ENCODE measurements at regions not wholly inside any gene's neighbourhood (a gene's known extent, or its start where the extent isn't known, plus 50 kb on each side); places are given as distances from the start of the nearest gene placed in this dataset.

GRCh38 chr18:74023220-74023619 is 124.4 kb downstream of the FBXO15 start:
- DNase-seq (ENCODE audit: low read depth): no peak

- DNase-seq (ENCODE audit: low read depth): no peak
Observed at GRCh38 chr18:74019864-74020263, 127.8 kb downstream of the FBXO15 start.

DNA sequence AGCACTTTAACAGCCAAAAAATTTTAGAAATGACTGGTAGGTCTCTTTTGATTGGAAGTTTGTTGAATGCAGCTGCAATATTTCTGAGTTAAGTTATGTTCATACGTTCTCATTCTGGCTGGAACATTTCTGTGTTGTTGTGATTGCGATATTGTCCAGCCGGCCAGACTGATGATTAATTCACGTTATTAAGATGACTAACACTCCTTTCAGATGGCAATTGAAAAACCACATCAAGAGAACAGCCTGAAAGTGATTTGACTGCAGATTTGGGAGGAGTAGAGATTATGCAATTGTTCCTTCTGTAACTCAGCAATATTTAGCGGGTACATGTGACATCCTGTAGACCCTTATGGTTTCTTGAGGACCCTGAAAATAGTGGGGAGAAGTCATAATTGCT is 133.7 kb downstream of the FBXO15 start:
- peak; percentile 6 for DNase-seq (ENCODE audit: low read depth)

DNA sequence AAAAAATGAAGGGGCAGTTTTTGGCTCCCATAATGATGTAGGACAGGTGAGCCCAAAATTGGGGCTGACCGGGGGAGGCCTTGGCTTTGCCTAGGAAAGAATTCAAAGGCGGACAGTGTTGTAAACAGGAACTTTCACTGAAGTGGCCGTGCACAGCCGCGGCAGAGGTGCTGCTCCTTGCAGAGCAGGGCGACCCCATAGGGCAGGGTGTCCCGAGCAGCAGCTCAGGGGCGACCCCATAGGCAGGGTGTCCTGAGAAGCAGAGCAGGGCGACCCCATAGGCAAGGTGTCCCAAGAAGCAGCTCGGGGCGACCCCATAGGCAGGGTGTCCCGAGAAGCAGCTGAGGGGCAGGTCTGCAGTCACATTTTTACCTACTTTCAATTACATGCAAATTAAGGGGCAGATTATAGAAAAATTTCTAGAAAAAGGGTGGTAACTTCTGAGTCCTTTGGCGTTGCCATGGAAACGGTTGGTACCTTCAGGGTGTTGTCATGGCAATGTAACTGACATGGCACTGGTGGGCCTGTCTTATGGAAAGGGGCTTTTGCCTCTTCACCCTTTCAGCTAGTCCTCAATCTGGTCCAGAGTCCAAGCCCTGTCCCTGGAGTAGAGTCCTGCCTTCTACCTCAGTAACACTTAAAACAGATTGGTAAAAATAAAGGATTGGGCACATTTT is 134.5 kb downstream of the FBXO15 start:
- no peak for DNase-seq (ENCODE audit: low read depth)

GRCh38 chr18:74006143-74006542 is 141.5 kb downstream of the FBXO15 start:
- no peak for DNase-seq (ENCODE audit: low read depth)

- DNase-seq (ENCODE audit: low read depth): no peak
Observed at GRCh38 chr18:74005320-74006109, 142.1 kb downstream of the FBXO15 start.

- no peak for DNase-seq (ENCODE audit: low read depth)
Observed at GRCh38 chr18:73992242-73993022, 155.2 kb downstream of the FBXO15 start.

DNA sequence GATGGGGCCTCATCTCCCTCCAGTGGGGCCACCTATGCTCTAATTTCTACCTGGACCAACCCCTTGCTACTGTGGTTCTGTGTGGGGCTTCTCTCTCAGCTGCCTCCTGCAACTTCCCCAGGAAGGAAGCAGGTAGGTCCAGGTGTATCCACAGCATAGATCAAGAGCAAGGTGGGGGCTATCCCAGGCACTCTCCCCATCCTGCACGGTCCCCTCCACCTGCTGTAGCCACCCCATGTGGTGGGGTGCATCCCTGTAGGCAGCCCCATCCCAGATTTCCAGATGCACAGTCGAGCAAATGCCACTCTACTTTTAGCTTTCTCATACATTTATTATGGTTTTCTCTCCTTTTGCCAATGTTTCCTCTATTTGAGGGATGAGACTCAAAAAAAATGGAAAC is 156.1 kb downstream of the FBXO15 start:
- DNase-seq (ENCODE audit: low read depth): no peak

GRCh38 chr18:73990258-73990657 is 157.4 kb downstream of the FBXO15 start:
- DNase-seq (ENCODE audit: low read depth): no peak

GRCh38 chr18:73987247-73987980 is 160.2 kb downstream of the FBXO15 start:
- DNase-seq (ENCODE audit: low read depth): no peak

GRCh38 chr18:73986711-73987110 is 160.9 kb downstream of the FBXO15 start:
- DNase-seq (ENCODE audit: low read depth): no peak

GRCh38 chr18:73985855-73986625 is 161.6 kb downstream of the FBXO15 start:
- DNase-seq (ENCODE audit: low read depth): no peak

DNA sequence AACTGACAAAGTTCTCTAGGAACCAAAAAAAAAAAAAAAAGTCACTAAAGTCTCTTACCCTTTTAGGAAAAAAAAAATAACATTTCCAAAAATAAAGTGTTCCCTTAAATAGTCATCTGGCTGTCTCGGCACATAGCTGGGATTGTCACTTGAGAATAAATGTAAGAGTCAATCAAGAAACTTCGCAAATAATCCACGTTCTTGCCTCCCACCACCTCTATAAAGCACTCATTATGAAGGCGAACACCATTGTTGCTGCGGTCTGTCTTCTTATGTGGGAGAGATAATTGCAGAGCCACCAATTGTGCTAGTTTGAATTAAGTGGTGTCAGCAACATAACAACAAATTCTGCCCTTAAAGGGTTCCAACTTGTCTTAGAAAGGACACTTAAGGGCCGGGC is 163.7 kb downstream of the FBXO15 start:
- DNase-seq (ENCODE audit: low read depth): no peak

GRCh38 chr18:73983496-73983895 is 164.1 kb downstream of the FBXO15 start:
- no peak for DNase-seq (ENCODE audit: low read depth)

- no peak for DNase-seq (ENCODE audit: low read depth)
Observed at GRCh38 chr18:73981796-73982195, 165.8 kb downstream of the FBXO15 start.

DNA sequence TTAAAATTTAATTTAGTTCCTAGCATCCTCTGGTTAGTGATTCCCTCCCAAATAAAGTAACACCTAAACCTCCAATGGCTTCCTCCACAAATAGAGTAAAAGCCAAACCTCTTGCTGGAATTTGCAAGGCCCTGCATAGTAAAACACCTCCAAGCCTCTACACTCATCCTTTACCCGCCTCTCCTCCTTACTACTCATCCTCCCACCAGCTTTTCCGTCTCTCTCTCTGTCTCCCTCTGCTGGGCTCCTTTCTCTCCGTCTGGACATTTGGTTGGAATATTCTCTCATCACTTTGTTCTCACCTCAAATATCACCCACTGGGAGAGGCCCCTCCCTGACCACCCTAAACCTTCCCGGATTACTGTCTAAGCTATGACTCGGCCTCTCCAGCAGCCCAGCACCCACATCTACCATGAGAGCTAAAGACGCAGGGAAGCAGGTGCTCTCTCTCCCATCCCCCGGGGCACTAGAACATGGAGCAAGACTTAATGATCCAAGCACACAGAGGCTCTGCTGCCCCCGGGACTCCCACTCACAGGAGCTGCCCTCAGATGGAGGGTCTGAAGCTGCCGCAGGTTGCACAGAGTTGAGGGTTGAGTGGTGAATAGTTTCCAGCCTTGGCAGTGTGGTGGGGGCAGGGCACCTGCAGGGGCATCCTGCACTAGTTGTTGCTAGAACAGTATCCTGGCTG is 167.2 kb downstream of the FBXO15 start:
- no peak for DNase-seq (ENCODE audit: low read depth)

DNA sequence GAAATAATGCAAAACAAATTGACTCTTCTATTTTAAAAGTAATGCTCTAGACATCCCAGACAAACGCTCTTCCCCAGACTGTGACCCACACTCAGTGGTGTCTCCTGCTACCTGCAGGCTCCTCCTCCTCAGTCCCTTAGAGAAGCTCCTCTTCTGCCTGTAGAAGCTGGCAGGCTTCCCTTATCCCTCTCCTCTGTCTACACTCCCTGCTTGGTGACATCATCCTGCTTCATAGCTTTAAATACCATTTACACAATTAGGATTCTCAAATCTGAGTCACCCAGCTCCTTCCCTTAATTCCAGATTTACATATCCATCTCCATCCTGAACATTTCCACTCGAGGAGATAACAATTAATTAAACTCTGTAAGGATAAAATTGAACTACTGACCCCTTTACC is 167.9 kb downstream of the FBXO15 start:
- no peak for DNase-seq (ENCODE audit: low read depth)

DNA sequence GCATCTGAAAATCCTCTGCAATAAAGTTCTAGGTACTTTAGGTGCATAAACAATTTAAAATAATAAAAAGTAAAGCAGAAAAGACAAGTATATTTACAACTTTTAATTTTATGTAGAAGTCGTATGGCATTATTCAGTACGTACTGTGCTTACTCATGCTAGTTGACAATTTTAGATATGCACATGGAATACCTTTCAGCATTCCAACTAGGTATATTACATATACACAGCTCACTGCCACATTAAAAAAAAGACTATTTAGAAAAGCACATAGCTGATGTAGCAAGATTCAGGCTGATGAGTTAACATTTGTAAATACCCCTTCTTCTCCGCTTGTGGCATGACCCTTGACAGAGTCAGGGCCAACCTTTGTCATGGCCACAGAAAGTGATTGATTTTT is 171.2 kb downstream of the FBXO15 start:
- no peak for DNase-seq (ENCODE audit: low read depth)

- no peak for DNase-seq (ENCODE audit: low read depth)
Observed at GRCh38 chr18:73975266-73975665, 172.4 kb downstream of the FBXO15 start.

GRCh38 chr18:73973972-73974371 is 173.7 kb downstream of the FBXO15 start:
- DNase-seq (ENCODE audit: low read depth): no peak

DNA sequence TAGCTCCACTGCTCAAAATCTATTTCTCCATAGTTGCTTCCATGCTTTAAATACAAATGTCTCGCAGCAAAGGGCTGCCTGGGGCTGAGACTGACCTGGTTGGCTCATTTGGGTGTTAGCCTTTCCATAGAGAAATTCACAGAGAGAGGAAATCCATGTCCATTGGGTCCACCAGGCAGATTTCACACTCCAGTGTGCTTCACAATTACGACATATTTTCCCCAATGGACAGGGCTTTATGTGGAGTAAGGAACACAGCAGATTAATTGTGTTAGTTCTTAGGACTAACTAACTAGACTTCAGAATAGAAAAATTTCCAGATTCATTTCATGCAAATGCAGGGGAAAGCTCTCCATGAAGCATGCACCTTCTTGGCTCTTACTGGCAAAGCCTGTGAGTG is 180.7 kb downstream of the FBXO15 start:
- DNase-seq (ENCODE audit: low read depth): no peak

All from stromal cell of bone marrow (primary cell).